GM23338 (cell line): ENCODE measurements at regions not wholly inside any gene's neighbourhood (a gene's known extent, or its start where the extent isn't known, plus 50 kb on each side); places are given as distances from the start of the nearest gene placed in this dataset.

Experiments used
- ATAC-seq: fragments of 200-7000 bp; cut with Tn5 transposase; 3 replicates; pipeline ENCODE4 v1.9.1; 2020
- DNase-seq: peaks from one replicate; pipeline ENCODE4 v3.0.0-alpha.2; 2015; ENCODE audit warnings: low spot score
- H2AFZ ChIP-seq: fragments of 200-600 bp; sonication (generic); 2 replicates; pipeline ENCODE4 v1.8.0; 2016; ENCODE audit warnings: antibody characterized with exemption, mild to moderate bottlenecking, moderate library complexity
- H3F3A ChIP-seq: fragments of 200-600 bp; sonication (generic); replicated peaks from 2 replicates; pipeline ENCODE4 v1.8.0; 2017; ENCODE audit warnings: antibody characterized with exemption, mixed run types, low read depth
- H3K27ac ChIP-seq: fragments of 200-600 bp; sonication (generic); 2 replicates; pipeline ENCODE4 v1.6.1; 2016; ENCODE audit warnings: low read depth
- H3K27me3 ChIP-seq: fragments of 200-600 bp; sonication (generic); 2 replicates; pipeline ENCODE4 v1.8.0; 2016; ENCODE audit warnings: mild to moderate bottlenecking, mixed run types, moderate library complexity; ENCODE audit not compliant: insufficient read depth
- H3K36me3 ChIP-seq: fragments of 200-600 bp; sonication (generic); 2 replicates; pipeline ENCODE4 v1.8.0; 2016; ENCODE audit warnings: mild to moderate bottlenecking; ENCODE audit not compliant: insufficient read depth
- H3K4me1 ChIP-seq: fragments of 200-600 bp; sonication (generic); 2 replicates; pipeline ENCODE4 v1.8.0; 2016; ENCODE audit warnings: mild to moderate bottlenecking, moderate library complexity; ENCODE audit not compliant: insufficient read depth
- H3K4me2 ChIP-seq: fragments of 200-600 bp; sonication (generic); 2 replicates; pipeline ENCODE4 v1.7.1; 2017; ENCODE audit warnings: mixed run types
- H3K4me3 ChIP-seq: fragments of 200-600 bp; sonication (generic); 2 replicates; pipeline ENCODE4 v1.6.1; 2016; ENCODE audit warnings: mixed run types
- H3K79me2 ChIP-seq: fragments of 200-600 bp; sonication (generic); replicated peaks from 2 replicates; pipeline ENCODE4 v1.8.0; 2017; ENCODE audit warnings: mild to moderate bottlenecking; ENCODE audit not compliant: insufficient read depth
- H3K9me2 ChIP-seq: fragments of 200-600 bp; sonication (generic); 2 replicates; pipeline ENCODE4 v1.8.0; 2017; ENCODE audit not compliant: insufficient read depth
- H4K20me1 ChIP-seq: fragments of 200-600 bp; sonication (generic); replicated peaks from 2 replicates; pipeline ENCODE4 v1.8.0; 2017; ENCODE audit warnings: mild to moderate bottlenecking; ENCODE audit not compliant: insufficient read depth
- H3K27ac Mint-ChIP-seq: 2 replicates; pipeline ENCODE4 v1.8.0; 2020; ENCODE audit warnings: inconsistent platforms, mild to moderate bottlenecking, moderate library complexity, mixed read lengths
- H3K27me3 Mint-ChIP-seq: 3 replicates; pipeline ENCODE4 v1.8.0; 2022; ENCODE audit warnings: low read depth, mild to moderate bottlenecking, moderate library complexity, mixed read lengths, inconsistent platforms; ENCODE audit not compliant: insufficient read depth, poor library complexity
- H3K36me3 Mint-ChIP-seq: 3 replicates; pipeline ENCODE4 v1.8.0; 2021; ENCODE audit warnings: low read depth, mild to moderate bottlenecking, inconsistent platforms, moderate library complexity, mixed read lengths
- H3K4me1 Mint-ChIP-seq: 3 replicates; pipeline ENCODE4 v1.8.0; 2020; ENCODE audit warnings: mild to moderate bottlenecking, inconsistent platforms, mixed read lengths
- H3K4me3 Mint-ChIP-seq: 3 replicates; pipeline ENCODE4 v1.8.0; 2021; ENCODE audit warnings: moderate library complexity, mild to moderate bottlenecking, inconsistent platforms, mixed read lengths
- H3K9me3 Mint-ChIP-seq: 3 replicates; pipeline ENCODE4 v1.8.0; 2020; ENCODE audit warnings: moderate library complexity, mild to moderate bottlenecking, inconsistent platforms, mixed read lengths
- CREB1 ChIP-seq: fragments of 250-450 bp; sonication (Bioruptor Pico); IDR thresholded peaks from 2 replicates; pipeline ENCODE4 v1.5.0; 2020; ENCODE audit warnings: low read depth, mild to moderate bottlenecking, moderate library complexity
- CTCF ChIP-seq, 2 experiments: fragments of 200-600 bp in 1 of 2; sonication (generic) in 1 of 2; conservative IDR thresholded peaks; 2 replicates each; pipeline versions ENCODE4 v1.5.1 to v1.6.1; 2016 to 2017; ENCODE audit warnings: antibody characterized with exemption in 2 of 2, low read depth in 2 of 2, mild to moderate bottlenecking in 2 of 2, moderate library complexity in 1 of 2
- ETS1 ChIP-seq: IDR thresholded peaks from 2 replicates; pipeline ENCODE4 v1.6.1; 2016; ENCODE audit warnings: antibody characterized with exemption
- EZH2 ChIP-seq: fragments of 200-600 bp; sonication (generic); IDR thresholded peaks from one replicate; pipeline ENCODE4 v1.8.0; 2017; ENCODE audit warnings: antibody characterized with exemption, mild to moderate bottlenecking, low read depth; ENCODE audit not compliant: unreplicated experiment
- EZH2phosphoT487 ChIP-seq: fragments of 200-600 bp; sonication (generic); IDR thresholded peaks from one replicate; pipeline ENCODE4 v1.8.1; 2018; ENCODE audit warnings: antibody characterized with exemption; ENCODE audit not compliant: unreplicated experiment
- JUNB ChIP-seq: IDR thresholded peaks from one replicate; pipeline ENCODE4 v1.6.1; 2016; ENCODE audit warnings: antibody characterized with exemption; ENCODE audit not compliant: unreplicated experiment
- NANOG ChIP-seq: IDR thresholded peaks from 2 replicates; pipeline ENCODE4 v1.6.1; 2016; ENCODE audit warnings: antibody characterized with exemption, borderline replicate concordance
- POLR2AphosphoS5 ChIP-seq: IDR thresholded peaks from 2 replicates; pipeline ENCODE4 v1.6.1; 2016; ENCODE audit warnings: antibody characterized with exemption, low read depth
- REST ChIP-seq: IDR thresholded peaks from one replicate; pipeline ENCODE4 v1.6.1; 2018; ENCODE audit warnings: antibody characterized with exemption; ENCODE audit not compliant: unreplicated experiment
- STAT1 ChIP-seq: IDR thresholded peaks from one replicate; pipeline ENCODE4 v1.6.1; 2016; ENCODE audit warnings: antibody characterized with exemption; ENCODE audit not compliant: unreplicated experiment
- ZNF114 ChIP-seq: fragments of 250-450 bp; sonication (Bioruptor Pico); IDR thresholded peaks from 2 replicates; pipeline ENCODE4 v1.5.0; 2020; ENCODE audit warnings: mild to moderate bottlenecking, moderate library complexity
- ZNF331 ChIP-seq: fragments of 250-450 bp; sonication (Bioruptor Pico); IDR thresholded peaks from 2 replicates; pipeline ENCODE4 v1.5.0; 2020; ENCODE audit warnings: low read depth, mild to moderate bottlenecking, moderate library complexity
- ZNF462 ChIP-seq: fragments of 250-450 bp; sonication (Bioruptor Pico); IDR thresholded peaks from 2 replicates; pipeline ENCODE4 v1.5.0; 2020; ENCODE audit warnings: mild to moderate bottlenecking, moderate library complexity

- no peak overlapping the region for H3K27ac Mint-ChIP-seq
- TF ChIP-seq CTCF (conservative IDR thresholded peaks at IDR 0.05; ENCODE audit: low read depth in 2 of 2) (no peak), CREB1 (CRISPR knock-in tag) (no peak), POLR2AphosphoS5 (no peak), ZNF114 (no peak), EZH2 (no peak), ZNF331 (CRISPR knock-in tag) (no peak), EZH2phosphoT487 (no peak), JUNB (no peak), ZNF462 (no peak), STAT1 (no peak), REST (no peak), ETS1 (no peak), NANOG (no peak)
- ATAC-seq (no peak), DNase-seq (no peak)
- H3K79me2 ChIP-seq = no peaks in the 10 kb centered on the region
- no peaks in the 10 kb centered on the region for H3F3A ChIP-seq
- peaks cover 5% of the 10 kb centered on the region for H3K27me3 Mint-ChIP-seq
- no peak overlapping the region for H2AFZ ChIP-seq
- H3K27me3 ChIP-seq = no peaks in the 10 kb centered on the region
- no peaks in the 10 kb centered on the region for H3K4me1 ChIP-seq
- H3K36me3 ChIP-seq = peaks cover 12% of the 10 kb centered on the region
- no peaks in the 10 kb centered on the region for H4K20me1 ChIP-seq
- H3K4me2 ChIP-seq = no peak overlapping the region
- H3K36me3 Mint-ChIP-seq = peaks cover 33% of the 10 kb centered on the region
- peaks cover 47% of the 10 kb centered on the region for H3K9me3 Mint-ChIP-seq
- no peak overlapping the region for H3K4me3 Mint-ChIP-seq
- H3K4me3 ChIP-seq = no peak overlapping the region
- H3K9me2 ChIP-seq = no peaks in the 10 kb centered on the region; the same call in 1 of the 2 replicates
- no peaks in the 10 kb centered on the region for H3K4me1 Mint-ChIP-seq
- no peak overlapping the region for H3K27ac ChIP-seq
Measured at GRCh38 chr14:38098074-38098836, 109.4 kb upstream of the SSTR1 start.
